ENCODE measurements at regions not wholly inside any gene's neighbourhood (a gene's known extent, or its start where the extent isn't known, plus 50 kb on each side); places are given as distances from the start of the nearest gene placed in this dataset.

DNA sequence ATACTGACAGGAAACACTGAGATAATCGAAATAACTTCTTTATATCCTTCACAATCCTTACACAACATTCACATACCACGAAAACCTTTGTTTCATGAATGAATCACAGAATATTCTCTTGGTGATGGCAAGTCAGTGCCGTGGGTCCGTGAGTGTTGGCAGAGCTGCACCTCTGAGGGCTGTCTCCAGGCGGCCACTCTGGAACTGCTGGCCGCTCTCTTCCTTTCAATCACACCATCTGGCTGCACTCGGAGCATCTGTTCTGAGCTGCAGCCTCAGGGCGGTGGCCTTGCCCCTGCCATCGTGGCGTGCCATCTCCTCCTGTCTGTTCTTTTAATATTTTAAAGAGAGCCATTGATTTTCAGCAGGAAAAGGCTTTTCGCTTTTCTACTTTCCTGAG is 129.4 kb upstream of the AFDN start:
- TF ChIP-seq, protein P1, sequence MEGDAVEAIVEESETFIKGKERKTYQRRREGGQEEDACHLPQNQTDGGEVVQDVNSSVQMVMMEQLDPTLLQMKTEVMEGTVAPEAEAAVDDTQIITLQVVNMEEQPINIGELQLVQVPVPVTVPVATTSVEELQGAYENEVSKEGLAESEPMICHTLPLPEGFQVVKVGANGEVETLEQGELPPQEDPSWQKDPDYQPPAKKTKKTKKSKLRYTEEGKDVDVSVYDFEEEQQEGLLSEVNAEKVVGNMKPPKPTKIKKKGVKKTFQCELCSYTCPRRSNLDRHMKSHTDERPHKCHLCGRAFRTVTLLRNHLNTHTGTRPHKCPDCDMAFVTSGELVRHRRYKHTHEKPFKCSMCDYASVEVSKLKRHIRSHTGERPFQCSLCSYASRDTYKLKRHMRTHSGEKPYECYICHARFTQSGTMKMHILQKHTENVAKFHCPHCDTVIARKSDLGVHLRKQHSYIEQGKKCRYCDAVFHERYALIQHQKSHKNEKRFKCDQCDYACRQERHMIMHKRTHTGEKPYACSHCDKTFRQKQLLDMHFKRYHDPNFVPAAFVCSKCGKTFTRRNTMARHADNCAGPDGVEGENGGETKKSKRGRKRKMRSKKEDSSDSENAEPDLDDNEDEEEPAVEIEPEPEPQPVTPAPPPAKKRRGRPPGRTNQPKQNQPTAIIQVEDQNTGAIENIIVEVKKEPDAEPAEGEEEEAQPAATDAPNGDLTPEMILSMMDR (IDR thresholded peaks at IDR 0.05; ENCODE audit: poor library complexity) = no peak
- TF ChIP-seq EZH2phosphoT487 (IDR thresholded peaks at IDR 0.05; ENCODE audit: low read depth, severe bottlenecking, unreplicated experiment) = no peak

Data from hepatocyte (in vitro differentiated cells).